DMS53 treated with DMSO at 0.1 percent for 48 hours (cell line): ENCODE measurements at regions not wholly inside any gene's neighbourhood (a gene's known extent, or its start where the extent isn't known, plus 50 kb on each side); places are given as distances from the start of the nearest gene placed in this dataset.

Experiments
- DNase-seq: peaks from one replicate; lab custom pipeline; 2025; ENCODE audit not compliant: unreplicated experiment; lab: John Stamatoyannopoulos, UW

GRCh38 chr1:11407301-11407994, 71.5 kb upstream of the DISP3 start:
- DNase-seq = no peak

DNA sequence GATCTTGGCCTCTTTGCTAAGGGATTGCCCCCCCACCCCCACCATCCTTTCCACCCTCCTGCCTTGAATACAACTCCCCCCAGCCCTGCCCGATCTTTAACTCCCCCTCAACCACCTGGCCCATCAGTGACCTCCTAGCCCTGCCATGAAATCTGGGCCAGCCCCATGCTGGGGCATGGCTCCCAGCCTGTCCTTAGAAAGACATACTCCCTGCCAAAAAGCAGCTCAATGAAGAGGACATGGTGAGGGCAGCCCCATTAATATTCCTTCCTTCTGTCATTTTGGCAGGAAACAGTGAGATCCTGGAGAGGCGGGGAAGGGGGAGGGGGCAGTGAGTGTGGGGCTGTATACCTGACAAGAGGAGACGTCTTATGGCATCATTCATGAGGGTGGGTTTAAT, 66.8 kb upstream of the DISP3 start:
- no peak for DNase-seq

DNA sequence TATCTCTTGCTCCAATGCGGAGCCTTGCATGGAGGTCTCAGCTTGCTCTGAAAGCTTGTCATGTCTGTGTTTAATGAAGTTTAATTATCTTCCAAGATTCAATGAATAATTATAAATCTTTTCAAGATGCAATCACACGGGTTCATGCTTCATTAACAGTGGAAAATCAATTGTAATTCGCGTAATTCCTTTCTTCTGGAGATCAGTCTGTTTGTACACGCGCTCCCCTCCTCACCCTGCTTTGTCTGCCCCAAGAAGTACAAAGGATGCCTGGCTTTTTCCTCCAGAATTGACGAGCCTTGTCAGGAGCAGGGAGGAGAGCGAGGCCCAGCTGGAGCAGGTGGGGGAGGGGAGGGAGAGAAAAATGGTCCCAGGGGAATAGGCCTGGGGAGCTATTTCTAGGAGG, 65.0 kb upstream of the DISP3 start:
- DNase-seq = no peak

GRCh38 chr1:11414926-11415538, 63.9 kb upstream of the DISP3 start:
- no peak for DNase-seq

GRCh38 chr1:11417162-11417561, 61.8 kb upstream of the DISP3 start:
- DNase-seq = no peak

DNA sequence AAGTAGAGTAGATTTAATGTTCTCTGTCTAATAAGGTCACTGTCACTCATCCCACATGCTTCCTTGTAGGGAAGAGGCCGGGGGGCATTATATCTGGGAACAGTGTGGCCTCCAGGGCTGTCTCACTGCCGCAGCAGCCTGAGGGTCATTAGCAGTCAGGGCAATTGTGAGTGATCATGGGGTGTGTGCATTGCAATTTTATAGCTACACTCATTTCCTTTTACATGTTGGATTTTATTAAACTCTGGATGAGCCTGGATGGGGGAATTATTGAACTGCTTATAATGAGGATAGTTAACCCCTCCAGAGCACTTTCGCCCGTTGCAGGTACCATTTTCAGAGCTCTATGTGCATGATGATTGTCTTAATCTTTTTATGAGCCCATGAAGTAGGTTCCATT, 60.9 kb upstream of the DISP3 start:
- no peak for DNase-seq

DNA sequence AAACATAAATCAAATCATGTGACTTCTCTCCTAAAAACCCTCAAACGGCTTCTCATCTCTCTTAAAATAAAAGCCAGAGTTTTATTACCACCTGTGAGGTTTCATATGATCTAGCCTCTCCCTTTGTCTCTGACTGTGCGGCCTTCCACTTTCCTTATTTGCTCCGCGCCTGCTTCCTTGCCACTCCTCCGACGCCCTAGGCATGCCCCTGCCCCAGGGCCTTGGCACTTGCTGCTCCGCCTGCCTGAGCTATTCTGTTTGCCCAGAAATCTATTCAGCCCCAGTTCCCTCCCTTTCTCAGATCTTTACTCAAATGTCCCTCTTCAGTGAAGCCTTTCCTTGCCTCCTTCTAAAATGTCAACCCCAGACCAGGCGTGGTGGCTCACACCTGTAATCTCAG, 57.5 kb upstream of the DISP3 start:
- DNase-seq = no peak

DNA sequence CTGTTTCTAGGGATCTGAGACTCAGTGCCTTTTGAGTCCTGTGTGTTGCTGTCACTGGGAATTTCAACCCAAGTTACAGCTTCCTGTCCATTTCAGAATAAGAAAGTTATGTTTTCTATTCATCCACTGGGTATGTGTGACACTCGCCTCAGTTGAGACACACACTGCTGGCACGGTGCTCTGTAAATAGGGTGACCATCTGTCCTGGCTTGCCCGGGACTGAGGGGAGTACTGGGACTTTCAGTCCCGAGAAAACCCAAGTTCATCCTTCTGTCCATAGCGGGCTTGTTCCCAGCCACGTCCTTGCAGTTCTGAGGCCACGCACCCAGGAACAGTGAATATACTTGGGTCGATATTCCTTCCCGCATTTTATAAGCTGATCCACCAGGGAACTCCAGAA, 56.3 kb upstream of the DISP3 start:
- DNase-seq = no peak

DNA sequence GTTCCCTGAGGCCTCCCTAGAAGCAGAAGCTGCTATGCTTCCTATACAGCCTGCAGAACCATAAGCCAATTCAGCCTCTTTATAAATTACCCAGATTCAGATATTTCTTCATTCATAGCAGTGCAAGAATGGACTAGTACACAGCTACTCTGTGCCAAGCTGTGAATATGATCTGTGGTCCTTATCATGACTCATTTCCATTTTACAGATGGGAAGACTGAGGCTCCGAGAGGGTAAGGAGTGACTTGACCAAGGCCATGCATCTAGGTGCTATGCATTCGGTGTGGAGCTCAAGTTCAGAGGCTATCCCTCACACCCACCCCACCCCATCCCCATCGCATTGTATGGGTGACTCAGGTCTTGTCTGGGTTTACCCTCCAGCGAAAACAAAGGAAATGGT, 52.3 kb upstream of the DISP3 start:
- no peak for DNase-seq

DNA sequence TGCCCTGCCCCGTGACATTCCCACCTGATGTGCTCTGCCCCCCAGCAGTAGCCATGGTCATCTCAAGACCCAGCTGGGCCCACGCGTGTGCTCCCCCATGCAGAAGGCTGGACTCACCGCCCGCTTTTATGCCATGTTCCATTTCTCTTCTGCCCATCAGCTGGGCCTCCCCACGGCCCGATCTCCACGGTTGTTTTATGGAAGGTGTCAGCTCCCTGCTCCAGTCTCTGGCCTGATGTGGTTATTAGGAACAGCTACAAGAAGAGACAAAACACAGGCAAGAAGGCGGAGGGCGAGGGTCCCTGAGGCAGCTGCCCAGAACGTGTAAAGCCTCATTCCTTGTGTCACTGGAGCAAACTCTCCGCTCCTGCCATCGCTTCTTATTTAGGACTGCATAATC, 50.2 kb upstream of the DISP3 start:
- no peak for DNase-seq
